Stomach (tissue), 8 donors: ENCODE measurements at regions not wholly inside any gene's neighbourhood (a gene's known extent, or its start where the extent isn't known, plus 50 kb on each side); places are given as distances from the start of the nearest gene placed in this dataset.

Experiments used
- DNase-seq, 2 donors: peaks; one replicate each; pipeline versions ENCODE4 v3.0.0 to v3.0.0-alpha.2; 2013 to 2019
- H3K27ac ChIP-seq, 5 donors: fragments of 200-600 bp in 4 of 5; sonication (generic) in 4 of 5; one replicate each; pipeline ENCODE4 v1.5.1; 2013 to 2019; ENCODE audit warnings: mild to moderate bottlenecking in 1 of 5, moderate library complexity in 1 of 5
- H3K27me3 ChIP-seq, 3 donors: fragments of 200-600 bp; sonication (generic); one replicate each; pipeline ENCODE4 v1.5.1; 2017 to 2019; ENCODE audit warnings: mixed run types in 1 of 3
- H3K36me3 ChIP-seq, 4 donors: fragments of 200-600 bp; sonication (generic); 1 replicate in 3 of 4; 2 replicates in 1 of 4; pipeline ENCODE4 v1.5.1; 2016 to 2019
- H3K4me1 ChIP-seq, 4 donors: fragments of 200-600 bp; sonication (generic); one replicate each; pipeline ENCODE4 v1.5.1; 2016 to 2019
- H3K4me3 ChIP-seq, 4 donors: fragments of 200-600 bp; sonication (generic) in 3 of 4; one replicate each; pipeline ENCODE4 v1.5.1; 2016 to 2019; ENCODE audit warnings: mild to moderate bottlenecking in 1 of 4
- H3K9me3 ChIP-seq, 4 donors: fragments of 200-600 bp; sonication (generic); one replicate each; pipeline ENCODE4 v1.5.1; 2016 to 2019
- EP300 ChIP-seq: sonication (generic); formaldehyde crosslinking; IDR thresholded peaks from one replicate; pipeline ENCODE4 v1.6.1; 2017; ENCODE audit warnings: antibody characterized with exemption
- POLR2A ChIP-seq, 4 donors: fragments of 450-650 bp; IDR thresholded peaks; one replicate each; pipeline ENCODE4 v1.6.1; 2016; ENCODE audit warnings: antibody characterized with exemption in 4 of 4, control low read depth in 2 of 4, mild to moderate bottlenecking in 1 of 4, moderate library complexity in 1 of 4
- POLR2AphosphoS5 ChIP-seq, 3 donors: sonication (generic); formaldehyde crosslinking; IDR thresholded peaks; one replicate each; pipeline ENCODE4 v1.6.1; 2016; ENCODE audit warnings: antibody characterized with exemption in 3 of 3
- WGBS, 5 donors: extraction: QIAGEN DNeasy Blood & Tissue Kit in 3 of 5; methylation state at CpG; one replicate each; pipeline versions ENCODE4 v1.1.5 to v1.1.7; 2013 to 2018; 5-methylcytosine and 5-hydroxymethylcytosine counted together
- intact Hi-C: fragments of 100-400 bp; cut with DNase I; formaldehyde crosslinking; loops from one replicate; pipeline ENCODE4 v1.15.1; 2023; ENCODE audit warnings: low total_unique reads
- TF ChIP-seq, protein P1 (sequence below), 7 experiments: fragments of 450-650 bp in 4 of 7; fragments of 200-600 bp in 3 of 7; sonication (generic) in 3 of 7; IDR thresholded peaks; one replicate each; pipeline ENCODE4 v1.5.1; 2016 to 2019; ENCODE audit warnings: antibody characterized with exemption in 7 of 7, control low read depth in 2 of 7, mild to moderate bottlenecking in 1 of 7
- donor health status: healthy with polysubstance abuse.
- donor health status: Bipolar disorder and iron deficiency.
- donor health status: healthy.

DNA sequence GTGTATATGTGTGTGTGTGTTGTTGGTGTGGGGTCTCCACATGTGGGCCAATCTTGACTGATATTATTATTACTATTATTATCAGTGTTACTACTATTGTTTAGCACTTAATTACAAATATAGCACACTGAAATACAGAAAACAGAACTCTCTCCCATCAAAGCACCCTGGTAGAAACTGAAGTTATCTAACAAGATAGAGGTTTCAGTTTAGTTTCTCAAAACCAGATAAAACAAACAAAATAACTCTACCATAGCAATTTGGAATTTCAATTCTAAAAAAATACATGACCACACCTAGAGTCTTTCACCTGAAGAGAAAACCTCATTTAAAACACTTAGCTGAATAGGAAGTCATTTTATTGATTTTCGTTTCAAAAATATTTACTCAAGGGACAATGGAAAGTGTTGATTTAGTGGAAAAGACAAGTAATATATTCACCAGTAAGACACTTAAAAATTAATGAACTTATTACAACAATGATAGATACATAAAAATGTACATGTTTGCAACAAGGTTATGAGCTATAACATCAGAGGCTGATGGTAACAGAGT is 252.3 kb downstream of the PDHA2 start:
- Histone ChIP-seq H3K4me3 (no peak overlapping the region), H3K4me1 (peaks cover 0 to 11% (median 2%) of the 10 kb centered on the region in 4 donors), H3K27me3 (no peaks in the 10 kb centered on the region), H3K9me3 (no peaks in the 10 kb centered on the region), H3K36me3 (no peaks in the 10 kb centered on the region), H3K27ac (no peak overlapping the region)
- WGBS, 5 donors, result 27 to 50% (median 31%) methylated on average over 1 of the region's 1 CpG
- no peak for TF ChIP-seq POLR2AphosphoS5 (IDR thresholded peaks at IDR 0.05)
- intact Hi-C loops, result no loop called here
- DNase-seq, result no peak

- Histone ChIP-seq H3K27ac (no peak overlapping the region), H3K27me3 (no peaks in the 10 kb centered on the region), H3K36me3 (no peaks in the 10 kb centered on the region), H3K4me3 (no peak overlapping the region), H3K9me3 (no peaks in the 10 kb centered on the region), H3K4me1 (peaks cover 0 to 11% (median 2%) of the 10 kb centered on the region in 4 donors)
- TF ChIP-seq EP300 (no peak), POLR2AphosphoS5 (IDR thresholded peaks at IDR 0.05) (peak in 2 of 3 donors; percentile 8 to 15)
- WGBS, 5 donors, result 15 to 35% (median 22%) methylated on average over 3 of the region's 3 CpGs
- peak; percentile 45 to 71 for DNase-seq
- intact Hi-C loops, result no loop called here
Observed at GRCh38 chr4:96093057-96093456, 253.2 kb downstream of the PDHA2 start.

DNA sequence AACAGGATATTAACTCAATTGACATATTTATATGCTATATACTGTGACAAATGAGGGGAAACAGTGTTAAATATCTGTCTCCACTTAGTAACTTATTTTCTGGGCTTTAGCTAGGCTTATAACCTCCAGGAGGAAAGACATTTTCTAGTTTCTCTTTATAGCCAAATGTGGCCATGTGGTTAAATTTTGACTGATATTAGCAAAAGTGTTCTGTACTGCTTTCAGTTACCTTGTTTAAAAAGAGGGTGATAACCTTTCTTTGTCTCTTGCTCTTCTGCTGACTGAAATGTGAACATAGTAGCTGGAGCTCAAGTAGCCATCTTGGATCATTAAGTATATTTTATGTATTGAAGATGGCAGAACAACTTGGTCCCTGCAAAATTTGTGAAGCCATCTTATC is 253.7 kb downstream of the PDHA2 start:
- Histone ChIP-seq H3K4me1 (peaks cover 0 to 11% (median 2%) of the 10 kb centered on the region in 4 donors), H3K27ac (no peak overlapping the region), H3K9me3 (no peaks in the 10 kb centered on the region), H3K27me3 (no peaks in the 10 kb centered on the region), H3K4me3 (no peak overlapping the region), H3K36me3 (no peaks in the 10 kb centered on the region)
- intact Hi-C loops, result no loop called here
- no peak for DNase-seq
- TF ChIP-seq EP300, result no peak
- TF ChIP-seq, protein P1, sequence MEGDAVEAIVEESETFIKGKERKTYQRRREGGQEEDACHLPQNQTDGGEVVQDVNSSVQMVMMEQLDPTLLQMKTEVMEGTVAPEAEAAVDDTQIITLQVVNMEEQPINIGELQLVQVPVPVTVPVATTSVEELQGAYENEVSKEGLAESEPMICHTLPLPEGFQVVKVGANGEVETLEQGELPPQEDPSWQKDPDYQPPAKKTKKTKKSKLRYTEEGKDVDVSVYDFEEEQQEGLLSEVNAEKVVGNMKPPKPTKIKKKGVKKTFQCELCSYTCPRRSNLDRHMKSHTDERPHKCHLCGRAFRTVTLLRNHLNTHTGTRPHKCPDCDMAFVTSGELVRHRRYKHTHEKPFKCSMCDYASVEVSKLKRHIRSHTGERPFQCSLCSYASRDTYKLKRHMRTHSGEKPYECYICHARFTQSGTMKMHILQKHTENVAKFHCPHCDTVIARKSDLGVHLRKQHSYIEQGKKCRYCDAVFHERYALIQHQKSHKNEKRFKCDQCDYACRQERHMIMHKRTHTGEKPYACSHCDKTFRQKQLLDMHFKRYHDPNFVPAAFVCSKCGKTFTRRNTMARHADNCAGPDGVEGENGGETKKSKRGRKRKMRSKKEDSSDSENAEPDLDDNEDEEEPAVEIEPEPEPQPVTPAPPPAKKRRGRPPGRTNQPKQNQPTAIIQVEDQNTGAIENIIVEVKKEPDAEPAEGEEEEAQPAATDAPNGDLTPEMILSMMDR (IDR thresholded peaks at IDR 0.05), result no peak
- no peak for TF ChIP-seq POLR2AphosphoS5 (IDR thresholded peaks at IDR 0.05)
- TF ChIP-seq POLR2A (IDR thresholded peaks at IDR 0.05), result no peak

- Histone ChIP-seq H3K9me3 (no peaks in the 10 kb centered on the region), H3K27me3 (no peaks in the 10 kb centered on the region), H3K4me3 (no peak overlapping the region), H3K27ac (no peak overlapping the region), H3K4me1 (peaks cover 0 to 11% (median 2%) of the 10 kb centered on the region in 4 donors), H3K36me3 (no peaks in the 10 kb centered on the region)
- no peak for DNase-seq
- WGBS, 5 donors, result 65 to 80% (median 69%) methylated on average over 5 of the region's 5 CpGs
- intact Hi-C loops, result no loop called here
- TF ChIP-seq, protein P1 (IDR thresholded peaks at IDR 0.05), result no peak
- TF ChIP-seq EP300 (no peak), POLR2A (IDR thresholded peaks at IDR 0.05) (no peak), POLR2AphosphoS5 (IDR thresholded peaks at IDR 0.05) (no peak)
Observed at GRCh38 chr4:96094183-96094582, 254.3 kb downstream of the PDHA2 start.

DNA sequence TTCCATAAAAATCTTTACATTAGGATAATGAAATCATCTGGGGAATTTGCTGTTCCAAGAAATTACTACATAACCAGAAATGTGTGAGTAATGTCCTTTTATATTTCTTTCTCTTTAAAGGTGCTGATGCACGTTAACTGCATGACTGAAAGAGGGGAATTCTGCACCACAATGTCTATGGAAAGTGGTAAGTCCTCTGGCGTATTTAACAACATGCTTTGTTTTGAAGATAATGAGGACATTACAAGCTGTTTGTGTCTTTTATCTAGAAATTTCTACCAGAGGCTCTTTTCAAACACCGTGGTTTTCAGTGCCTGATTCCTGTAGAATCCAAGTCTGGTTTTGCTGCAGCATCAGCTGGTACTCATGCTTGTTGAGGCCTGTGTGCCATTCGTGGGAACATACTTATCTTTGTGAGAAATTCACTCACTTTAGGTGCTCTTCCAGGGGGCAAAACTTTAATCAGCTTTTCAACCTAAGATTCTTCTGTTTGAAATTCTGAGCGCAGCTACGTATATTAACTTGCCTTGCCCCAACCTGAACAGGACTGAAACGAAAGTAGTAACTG is 257.2 kb downstream of the PDHA2 start:
- 78 to 85% (median 84%) methylated on average over 7 of the region's 7 CpGs for WGBS, 5 donors
- intact Hi-C loops, result no loop called here
- no peak for DNase-seq

More for the DNA sequence above, 257.2 kb downstream of the PDHA2 start:
- Histone ChIP-seq H3K36me3 (no peaks in the 10 kb centered on the region), H3K4me1 (peaks cover 0 to 11% (median 2%) of the 10 kb centered on the region in 4 donors), H3K4me3 (no peak overlapping the region), H3K27me3 (no peaks in the 10 kb centered on the region), H3K9me3 (no peaks in the 10 kb centered on the region), H3K27ac (no peak overlapping the region)
- TF ChIP-seq, protein P1 (IDR thresholded peaks at IDR 0.05), result no peak
- TF ChIP-seq POLR2AphosphoS5 (IDR thresholded peaks at IDR 0.05), result no peak
- no peak for TF ChIP-seq POLR2A (IDR thresholded peaks at IDR 0.05)
- no peak for TF ChIP-seq EP300
